ENCODE measurements at regions not wholly inside any gene's neighbourhood (a gene's known extent, or its start where the extent isn't known, plus 50 kb on each side); places are given as distances from the start of the nearest gene placed in this dataset.
"Not testable (repeated sequence)": the region's sequence is repeated elsewhere in the genome, so short reads cannot be mapped to it uniquely, and the experiment has no call there.

DNA sequence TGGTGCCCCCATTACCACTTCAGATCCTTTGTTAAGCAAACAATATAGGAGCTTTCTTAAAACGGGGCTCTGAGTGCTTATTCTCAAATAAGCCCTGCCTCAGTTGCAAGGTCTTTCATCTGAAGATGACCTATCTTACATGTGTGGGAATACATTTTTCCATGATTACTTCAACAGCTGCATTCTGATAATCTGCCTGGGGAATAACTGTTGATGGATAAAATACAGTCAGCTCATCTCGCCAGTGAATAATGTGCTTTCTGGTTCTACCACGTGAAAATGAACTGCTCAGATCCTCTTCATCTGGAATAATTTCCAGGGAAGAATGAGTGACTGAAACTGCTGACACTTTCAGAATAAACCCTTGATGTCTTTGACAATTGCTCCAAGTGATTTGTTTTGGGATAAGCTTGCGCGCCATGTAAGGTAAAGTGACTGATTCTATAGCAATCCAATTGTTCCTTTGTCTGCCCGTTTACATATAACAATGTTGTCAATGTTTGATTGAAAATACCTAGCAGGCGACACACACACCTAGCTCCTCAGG lies 161.3 kb downstream of the RTL9 start:
- DNase-seq = no peak

- DNase-seq = not testable (repeated sequence)
Observed at GRCh38 chrX:110520652-110521051, 162.0 kb downstream of the RTL9 start.

- no peak for DNase-seq
Observed at GRCh38 chrX:110531873-110532580, 173.4 kb downstream of the RTL9 start.

GRCh38 chrX:110532581-110532931 lies 173.9 kb downstream of the RTL9 start:
- no peak for DNase-seq

DNA sequence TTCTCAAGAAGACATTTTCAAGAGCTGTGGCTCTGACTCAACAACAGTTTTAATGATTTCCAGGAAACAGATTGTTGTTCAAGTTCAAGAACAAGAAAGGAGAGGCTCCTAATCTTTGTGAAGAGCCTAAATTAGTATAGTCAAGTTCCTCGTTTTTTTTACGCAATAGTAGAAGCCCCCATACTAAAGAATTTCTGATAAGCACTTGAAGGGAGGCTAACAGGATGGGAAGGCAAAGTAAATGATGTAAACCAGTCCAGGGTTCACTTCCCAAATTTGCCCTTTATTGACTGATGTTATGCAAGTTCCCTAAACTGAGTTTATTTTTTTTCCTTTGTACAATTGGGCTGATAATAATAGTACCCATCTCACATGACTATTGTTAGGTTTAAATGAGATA lies 178.2 kb downstream of the RTL9 start:
- DNase-seq = no peak

DNA sequence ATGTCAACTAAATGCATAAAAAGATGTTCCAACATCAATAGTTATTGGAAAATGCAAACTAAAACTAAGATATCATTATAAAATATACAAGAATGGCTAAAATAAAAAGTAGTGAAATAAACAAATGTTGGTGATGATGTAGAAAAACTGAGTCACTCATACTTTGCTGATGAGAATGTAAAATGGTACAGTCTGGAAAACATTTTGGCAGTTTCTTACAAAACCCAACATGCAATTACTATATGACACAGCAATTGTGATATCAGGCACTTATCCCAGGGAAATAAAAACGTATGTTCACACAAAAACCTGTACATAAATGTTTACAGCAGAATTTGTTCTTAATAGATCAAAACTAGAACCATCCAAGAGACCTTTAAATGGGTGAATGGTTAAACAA lies 182.6 kb downstream of the RTL9 start:
- no peak for DNase-seq

GRCh38 chrX:110550854-110551253 lies 192.2 kb downstream of the RTL9 start:
- not testable (repeated sequence) for DNase-seq

- DNase-seq = no peak
Observed at GRCh38 chrX:110557864-110558263, 199.2 kb downstream of the RTL9 start.

- DNase-seq = no peak
Observed at GRCh38 chrX:110558406-110558805, 199.8 kb downstream of the RTL9 start.

DNA sequence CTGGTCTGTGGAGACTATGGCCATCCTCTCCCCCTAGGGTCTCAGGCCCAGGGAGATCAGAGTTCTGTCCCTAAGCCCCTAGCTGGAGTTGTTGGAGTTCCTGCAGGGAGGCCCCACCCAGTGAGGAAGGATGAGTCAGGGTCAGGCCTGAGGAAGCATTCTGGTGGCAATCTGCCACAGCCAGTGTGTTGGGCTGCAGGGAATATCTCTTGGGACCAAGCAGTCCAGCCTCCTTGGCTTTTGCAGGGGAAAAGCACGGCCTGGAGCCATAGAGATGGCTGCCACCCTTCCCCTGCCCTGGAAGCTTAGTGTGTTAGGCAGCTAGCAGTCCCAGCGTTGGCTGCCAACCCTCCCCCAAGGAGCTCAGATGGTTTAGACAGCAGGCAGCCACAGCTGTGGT lies 202.4 kb downstream of the RTL9 start:
- no peak for DNase-seq

GRCh38 chrX:110563282-110563681 lies 204.6 kb downstream of the RTL9 start:
- DNase-seq = no peak

DNA sequence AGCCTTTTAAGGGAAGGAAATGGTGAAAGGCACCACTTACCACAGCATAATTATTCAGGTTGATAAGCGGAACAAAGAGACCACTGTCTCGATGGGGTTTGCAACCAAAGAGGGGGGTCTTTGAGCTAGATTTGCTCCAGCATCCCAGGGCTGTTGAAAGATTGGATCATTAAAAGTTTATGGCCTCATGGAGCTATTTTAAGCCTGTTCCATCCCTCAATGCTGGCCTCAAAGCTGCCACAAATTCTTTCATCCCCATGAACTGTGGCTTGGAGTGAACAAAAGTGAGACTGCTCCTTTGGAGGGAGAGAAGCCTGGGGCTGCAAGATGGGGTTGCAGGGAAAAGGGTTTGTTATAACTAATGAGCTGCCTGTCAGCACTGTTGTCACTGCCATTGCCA lies 209.8 kb downstream of the RTL9 start:
- DNase-seq = no peak

DNA sequence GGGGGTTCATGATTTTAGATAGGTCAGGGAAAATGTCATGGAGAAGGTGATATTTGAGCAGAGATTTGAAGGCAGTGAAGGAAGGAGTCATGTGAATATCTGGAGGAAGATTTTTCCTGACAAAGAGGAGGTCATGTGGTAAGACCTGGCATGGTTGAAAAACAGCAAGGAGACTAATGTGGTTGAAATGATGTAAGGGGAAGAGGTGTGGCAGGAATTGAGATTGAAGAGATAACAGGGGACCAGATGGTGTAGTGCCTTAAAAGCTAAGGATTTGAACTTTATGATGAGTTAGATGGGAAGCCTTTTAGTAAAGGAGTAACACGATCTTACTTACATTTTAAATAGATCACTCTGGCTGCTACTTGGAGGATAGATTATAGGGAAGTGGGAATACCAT lies 210.9 kb downstream of the RTL9 start:
- DNase-seq = no peak

- no peak for DNase-seq
Observed at GRCh38 chrX:110578270-110578669, 217.3 kb downstream of the CHRDL1 start.

DNA sequence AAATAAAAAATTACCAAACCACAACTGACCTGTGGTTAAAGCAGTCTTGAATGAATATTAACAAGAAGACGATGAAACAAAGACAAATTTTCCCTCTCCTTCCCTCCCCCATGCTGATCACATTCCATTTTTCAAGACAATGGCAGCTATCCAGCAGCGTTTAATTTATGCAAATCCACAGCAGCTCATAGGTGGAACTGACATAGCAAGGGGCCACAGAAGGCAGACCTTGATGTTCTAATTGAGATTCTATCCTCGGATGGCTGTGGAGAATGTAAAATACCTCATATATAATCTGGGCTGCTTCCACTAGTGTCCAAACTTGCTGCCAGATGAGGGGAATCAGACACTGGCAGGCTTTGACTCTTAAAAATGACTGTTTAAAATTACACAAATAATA lies 211.5 kb downstream of the CHRDL1 start:
- no peak for DNase-seq

- no peak for DNase-seq
Observed at GRCh38 chrX:110588164-110588563, 207.5 kb downstream of the CHRDL1 start.

DNA sequence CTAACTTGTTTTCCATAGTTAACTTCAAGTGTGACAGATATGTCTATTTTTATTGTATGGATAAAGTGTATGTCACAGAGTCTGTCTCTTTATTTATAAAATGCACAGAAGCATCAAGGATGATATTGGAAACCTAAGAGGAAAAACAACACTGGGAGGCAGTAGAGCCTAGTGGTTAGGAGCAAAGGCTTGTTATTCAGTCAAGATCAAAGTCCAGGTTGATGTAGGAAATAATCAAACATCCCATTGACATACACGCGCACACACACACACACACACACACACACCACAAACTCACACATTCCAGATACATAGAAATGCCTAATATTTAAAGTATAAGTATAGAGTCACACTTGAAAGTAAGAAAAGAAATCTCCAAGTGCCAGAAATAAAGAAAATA lies 206.8 kb downstream of the CHRDL1 start:
- DNase-seq = no peak

DNA sequence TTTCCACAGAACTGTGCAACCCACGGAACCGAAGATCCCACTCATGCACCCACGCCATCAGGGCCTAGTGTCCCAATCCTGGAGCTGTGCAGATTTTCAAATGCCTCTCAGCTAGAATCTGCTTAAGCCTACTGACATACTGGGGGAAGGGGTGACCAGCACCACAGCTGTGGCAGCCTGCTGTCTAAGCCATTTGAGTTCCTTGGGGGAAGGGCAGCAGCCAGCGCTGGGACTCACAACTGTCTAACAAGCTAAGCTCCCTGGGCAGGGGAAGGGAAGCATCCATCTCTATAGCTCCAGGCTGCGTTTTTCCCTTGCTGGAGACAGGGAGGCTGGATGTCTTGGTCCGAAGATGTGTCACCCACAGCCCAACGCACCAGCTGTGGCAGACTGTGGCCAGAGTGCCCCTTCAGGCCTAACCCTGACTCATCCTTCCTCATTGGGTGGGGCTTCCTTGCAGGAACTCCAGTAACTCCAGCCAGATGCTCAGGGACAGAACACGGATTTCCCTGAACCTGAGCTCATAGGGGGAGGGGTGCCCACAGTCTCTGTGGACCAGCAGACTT lies 194.8 kb downstream of the CHRDL1 start:
- no peak for DNase-seq

DNA sequence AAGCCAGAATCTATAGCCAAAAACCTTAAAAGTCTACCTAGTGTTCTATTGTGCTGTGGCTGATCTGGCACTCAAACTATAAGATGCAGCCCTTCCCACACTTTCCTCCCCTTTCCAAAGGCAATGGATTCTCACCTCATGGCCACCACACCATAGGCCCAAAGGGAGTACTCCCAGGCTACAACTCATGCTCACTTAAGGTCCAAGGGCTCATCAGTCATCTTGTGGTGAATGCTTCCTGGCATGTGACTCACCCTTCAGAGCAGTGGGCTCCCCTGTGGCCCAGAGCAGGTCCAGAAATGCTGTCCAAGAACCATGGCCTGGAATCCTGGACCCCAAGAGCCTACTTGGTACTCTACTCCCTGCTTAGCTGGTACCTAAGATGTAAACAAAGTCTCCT lies 181.0 kb downstream of the CHRDL1 start:
- DNase-seq = no peak
